ENCODE measurements at regions not wholly inside any gene's neighbourhood (a gene's known extent, or its start where the extent isn't known, plus 50 kb on each side); places are given as distances from the start of the nearest gene placed in this dataset.

GRCh38 chr5:176711883-176712282 lies 64.6 kb downstream of the TSPAN17 start:
- DNase-seq = no peak

- DNase-seq = no peak
Measured at GRCh38 chr5:176712546-176713304, 65.4 kb downstream of the TSPAN17 start.

GRCh38 chr5:176713409-176713808 lies 66.1 kb downstream of the TSPAN17 start:
- DNase-seq = no peak

- no peak for DNase-seq
Measured at GRCh38 chr5:176714067-176714466, 66.8 kb downstream of the TSPAN17 start.

GRCh38 chr5:176716320-176716719 lies 69.0 kb downstream of the TSPAN17 start:
- DNase-seq = peak; percentile 27

GRCh38 chr5:176719113-176719739 lies 71.9 kb downstream of the TSPAN17 start:
- DNase-seq = no peak

GRCh38 chr5:176721509-176721908 lies 74.2 kb downstream of the TSPAN17 start:
- no peak for DNase-seq

GRCh38 chr5:176722757-176723156 lies 75.5 kb downstream of the TSPAN17 start:
- no peak for DNase-seq

- DNase-seq = no peak
Measured at GRCh38 chr5:176723440-176723839, 76.2 kb downstream of the TSPAN17 start.

- no peak for DNase-seq
Measured at GRCh38 chr5:176724472-176724871, 77.2 kb downstream of the TSPAN17 start.

- DNase-seq = no peak
Measured at GRCh38 chr5:176725521-176726280, 78.4 kb downstream of the TSPAN17 start.

GRCh38 chr5:176726746-176727527 lies 79.7 kb downstream of the TSPAN17 start:
- no peak for DNase-seq

GRCh38 chr5:176727528-176727900 lies 80.2 kb downstream of the TSPAN17 start:
- DNase-seq = no peak

- no peak for DNase-seq
Measured at GRCh38 chr5:176727983-176728675, 80.8 kb downstream of the TSPAN17 start.

GRCh38 chr5:176728831-176729251 lies 81.5 kb upstream of the UNC5A start:
- DNase-seq = no peak

- DNase-seq = no peak
Measured at GRCh38 chr5:176730815-176731475, 79.4 kb upstream of the UNC5A start.

GRCh38 chr5:176731506-176732160 lies 78.7 kb upstream of the UNC5A start:
- DNase-seq = no peak

GRCh38 chr5:176732306-176732705 lies 78.1 kb upstream of the UNC5A start:
- no peak for DNase-seq

GRCh38 chr5:176732736-176733405 lies 77.5 kb upstream of the UNC5A start:
- DNase-seq = no peak

- no peak for DNase-seq
Measured at GRCh38 chr5:176733406-176734262, 76.7 kb upstream of the UNC5A start.

Measured in GOT3 (cell line).